Stimulated activated CD8-positive, alpha-beta memory T cell treated with anti-CD3 and anti-CD28 coated beads, Interleukin-4, amount 100 ng/mL, for 24 hours (primary cell): ENCODE measurements at regions not wholly inside any gene's neighbourhood (a gene's known extent, or its start where the extent isn't known, plus 50 kb on each side); places are given as distances from the start of the nearest gene placed in this dataset.

ENCODE experiments used
- DNase-seq: peaks from one replicate; pipeline ENCODE4 v3.0.0-alpha.2; 2020; ENCODE audit warnings: low read depth

DNA sequence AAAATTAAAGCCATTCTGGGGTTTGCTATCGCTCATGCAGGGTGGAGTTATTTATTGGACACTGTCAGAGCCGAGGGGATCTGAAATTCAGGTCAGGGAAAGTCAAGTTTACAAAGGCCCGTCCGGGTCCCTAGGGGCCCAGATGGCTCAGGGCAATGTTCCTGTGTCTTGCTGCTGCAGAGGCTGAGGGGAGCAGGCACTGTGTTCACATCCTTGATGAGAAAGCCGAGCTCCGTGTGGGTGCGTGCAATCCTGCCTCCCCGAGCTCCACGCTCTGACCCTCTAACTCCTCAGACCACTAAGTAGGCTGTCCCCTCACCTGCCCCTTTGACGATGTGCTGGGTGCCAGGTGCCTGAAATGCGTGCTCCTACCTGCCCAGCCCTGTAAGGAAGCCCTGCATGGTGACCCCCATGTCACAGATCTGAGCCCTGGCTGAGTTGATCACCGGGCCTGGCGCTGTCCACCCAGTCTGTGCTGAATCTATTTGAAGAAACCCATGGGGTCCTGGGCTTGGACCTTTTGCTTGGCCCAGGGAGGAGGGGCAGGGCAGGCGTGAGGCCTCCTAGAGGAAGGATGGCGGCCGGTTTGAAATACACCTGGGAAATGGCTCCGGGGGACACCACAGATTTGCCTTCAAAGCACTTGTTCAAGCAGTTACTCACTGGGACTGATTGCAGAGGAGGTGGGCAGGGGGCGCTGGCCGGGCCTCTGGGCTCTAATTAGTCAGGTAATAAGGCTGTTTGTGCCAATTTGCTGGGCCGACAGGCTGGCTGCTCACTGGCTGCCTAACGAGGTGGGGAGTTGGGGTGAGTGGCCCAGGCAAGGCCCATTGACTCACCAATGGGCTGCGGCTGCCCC is 204.3 kb downstream of the KIF26A start:
- no peak for DNase-seq

DNA sequence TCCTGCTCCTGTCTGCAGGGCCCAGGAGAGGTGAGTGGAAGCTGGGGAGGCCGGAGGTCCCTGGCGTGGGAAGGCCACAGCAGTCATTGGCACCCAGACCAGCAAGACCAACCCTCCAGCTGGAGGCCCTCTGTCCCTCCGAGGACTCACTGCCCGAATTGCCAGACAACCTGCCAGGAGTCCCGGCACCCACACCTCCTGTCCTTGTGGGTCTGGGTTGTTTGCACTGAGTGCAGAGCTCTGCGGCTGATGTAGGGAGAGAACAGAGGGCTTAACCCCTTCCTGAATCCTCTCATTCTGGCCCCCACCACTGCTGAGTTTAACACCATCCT is 204.9 kb downstream of the KIF26A start:
- DNase-seq, result no peak

DNA sequence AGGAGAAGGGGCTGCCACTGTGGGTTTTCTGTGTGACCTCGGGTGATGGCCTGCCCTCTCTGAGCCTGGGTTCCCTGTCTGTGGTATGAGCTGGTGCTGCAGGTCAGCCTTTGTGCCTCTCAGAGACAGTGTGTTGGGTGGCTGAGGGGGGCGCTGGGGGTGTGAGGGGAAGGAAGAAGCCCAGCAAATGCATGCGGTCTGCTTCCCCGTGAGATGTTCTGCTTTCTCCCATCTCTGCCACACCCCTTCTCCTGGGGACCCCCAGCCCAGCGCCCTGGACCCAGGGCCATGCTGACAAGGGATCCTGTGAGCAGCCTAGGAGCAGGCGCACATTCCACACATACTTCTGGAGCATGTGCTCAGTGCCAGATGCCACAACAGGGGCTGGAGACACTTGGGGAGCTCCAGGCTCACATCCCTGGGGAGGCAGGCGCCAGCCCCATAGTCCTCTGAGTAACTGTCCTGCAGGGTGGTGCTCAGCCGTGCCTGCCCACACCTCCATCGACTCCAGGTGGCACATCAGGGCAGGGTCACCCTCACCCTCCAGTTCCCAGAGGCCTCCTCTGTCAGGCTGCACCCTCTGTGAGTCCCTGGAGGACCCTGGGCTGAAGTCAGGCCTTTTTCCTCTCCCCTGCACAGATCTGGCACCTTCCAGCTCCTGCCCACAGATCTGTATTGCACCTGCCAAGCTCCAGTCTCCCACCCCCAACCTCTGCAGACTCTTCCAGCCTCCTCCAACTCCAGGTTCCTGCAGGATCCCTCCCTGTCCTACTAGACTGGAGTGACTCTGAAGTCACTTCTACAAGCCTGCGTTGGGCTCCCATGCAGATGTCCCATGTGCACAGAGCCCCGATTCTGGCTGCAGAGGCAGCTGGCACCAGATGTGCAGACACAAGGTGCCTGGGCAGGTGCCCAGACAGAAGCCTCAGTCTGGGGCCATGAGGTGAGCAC is 205.6 kb downstream of the KIF26A start:
- DNase-seq, result no peak

GRCh38 chr14:104344818-104345620 is 206.6 kb downstream of the KIF26A start:
- DNase-seq, result no peak

DNA sequence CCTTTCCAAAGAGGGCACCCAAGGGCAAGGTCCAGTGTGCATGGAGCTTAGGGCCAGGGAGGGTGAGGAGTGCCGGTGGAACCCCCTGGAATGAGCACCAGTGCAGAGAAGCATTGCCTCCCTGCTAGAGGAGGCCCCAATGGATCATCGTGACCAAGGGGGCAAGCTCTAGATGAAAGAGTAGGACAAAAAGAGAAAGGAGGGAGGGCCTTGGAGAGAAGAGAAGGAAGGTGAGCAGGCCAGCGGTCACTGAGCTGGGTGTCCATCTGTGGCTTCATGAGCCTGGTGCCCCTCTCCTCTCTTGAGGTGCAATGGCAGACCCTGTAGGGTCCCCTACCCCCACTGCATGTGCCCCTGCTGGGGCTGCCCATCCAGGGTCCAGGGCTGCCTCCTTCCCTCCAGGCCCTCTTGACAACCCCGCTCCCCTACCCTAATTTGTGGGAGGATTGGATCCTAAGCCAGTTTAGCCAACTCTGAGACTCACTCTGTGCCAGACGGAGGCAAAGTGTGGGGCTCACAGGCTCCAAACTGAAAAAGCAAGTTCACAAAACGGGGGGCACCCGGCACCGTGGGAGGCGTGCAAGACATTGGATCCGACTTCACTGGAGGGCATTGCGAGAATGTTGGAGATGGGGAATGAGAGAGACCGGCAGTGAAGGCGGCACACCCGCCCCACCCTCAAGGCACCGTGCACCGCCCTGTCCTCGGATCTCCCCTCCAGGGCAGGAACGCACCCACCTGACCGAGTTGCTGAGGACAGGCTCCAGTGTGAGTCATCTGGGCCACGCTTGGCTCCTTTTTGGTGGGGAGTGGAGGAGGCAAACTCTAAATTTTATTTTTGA is 207.5 kb downstream of the KIF26A start:
- DNase-seq, result no peak

GRCh38 chr14:104346608-104347007 is 208.2 kb downstream of the KIF26A start:
- DNase-seq, result no peak

DNA sequence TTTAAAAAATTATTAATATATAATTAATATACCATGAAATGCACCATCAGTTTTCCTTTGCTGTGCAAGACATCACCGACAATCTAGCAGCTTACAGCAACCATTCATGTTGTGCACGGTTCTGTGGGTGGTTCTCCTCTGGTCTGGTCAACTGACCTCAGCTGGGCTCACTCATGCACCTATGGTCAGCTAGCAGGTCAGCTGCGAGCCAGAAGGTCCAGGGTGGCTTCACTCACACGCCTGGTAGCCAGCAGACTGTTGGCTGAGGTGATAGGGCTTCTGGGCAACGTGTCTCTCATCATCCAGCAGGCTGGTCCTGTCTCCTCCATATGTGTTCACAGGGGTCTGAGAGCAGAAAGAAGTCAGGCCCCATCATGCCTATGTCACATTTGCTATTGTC is 210.4 kb downstream of the KIF26A start:
- no peak for DNase-seq

GRCh38 chr14:104349950-104350349 is 211.6 kb downstream of the KIF26A start:
- DNase-seq, result no peak

- no peak for DNase-seq
These were observed 212.2 kb downstream of the KIF26A start for GRCh38 chr14:104350463-104351185.

DNA sequence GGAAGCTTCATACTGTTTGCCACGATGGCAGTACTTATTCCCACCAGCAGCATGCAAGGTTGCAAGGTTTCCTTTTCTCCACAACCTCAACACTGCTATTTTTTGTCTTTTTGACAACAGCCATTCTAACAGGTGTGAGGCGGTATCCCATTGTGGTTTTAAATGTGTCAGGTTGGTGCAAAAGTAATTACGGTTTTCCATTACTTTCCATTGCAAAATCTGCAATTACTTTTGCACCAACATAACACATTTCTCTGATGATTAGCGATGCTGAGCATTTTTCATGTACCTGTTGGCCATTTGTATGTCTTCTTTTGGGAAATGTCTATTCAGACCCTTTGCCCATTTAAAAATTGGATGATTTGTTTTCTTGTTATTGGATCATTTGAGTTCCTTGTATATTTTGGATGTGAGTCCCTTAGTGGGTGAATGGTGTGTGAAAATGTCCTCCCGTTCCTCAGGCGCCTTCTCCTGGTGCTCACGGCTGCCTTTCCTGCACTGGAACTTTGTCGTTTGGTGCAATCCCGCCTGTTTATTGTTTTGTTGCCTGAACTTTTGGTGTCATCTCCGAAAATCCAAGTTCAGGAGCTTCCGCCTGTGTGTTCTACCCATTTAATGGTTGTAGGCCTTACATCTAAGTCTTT is 213.6 kb downstream of the KIF26A start:
- DNase-seq, result no peak

GRCh38 chr14:104352493-104353220 is 214.3 kb downstream of the KIF26A start:
- DNase-seq, result no peak

- DNase-seq, result no peak
These were observed 215.0 kb downstream of the KIF26A start for GRCh38 chr14:104353221-104353920.

GRCh38 chr14:104353921-104354701 is 215.7 kb downstream of the KIF26A start:
- no peak for DNase-seq

DNA sequence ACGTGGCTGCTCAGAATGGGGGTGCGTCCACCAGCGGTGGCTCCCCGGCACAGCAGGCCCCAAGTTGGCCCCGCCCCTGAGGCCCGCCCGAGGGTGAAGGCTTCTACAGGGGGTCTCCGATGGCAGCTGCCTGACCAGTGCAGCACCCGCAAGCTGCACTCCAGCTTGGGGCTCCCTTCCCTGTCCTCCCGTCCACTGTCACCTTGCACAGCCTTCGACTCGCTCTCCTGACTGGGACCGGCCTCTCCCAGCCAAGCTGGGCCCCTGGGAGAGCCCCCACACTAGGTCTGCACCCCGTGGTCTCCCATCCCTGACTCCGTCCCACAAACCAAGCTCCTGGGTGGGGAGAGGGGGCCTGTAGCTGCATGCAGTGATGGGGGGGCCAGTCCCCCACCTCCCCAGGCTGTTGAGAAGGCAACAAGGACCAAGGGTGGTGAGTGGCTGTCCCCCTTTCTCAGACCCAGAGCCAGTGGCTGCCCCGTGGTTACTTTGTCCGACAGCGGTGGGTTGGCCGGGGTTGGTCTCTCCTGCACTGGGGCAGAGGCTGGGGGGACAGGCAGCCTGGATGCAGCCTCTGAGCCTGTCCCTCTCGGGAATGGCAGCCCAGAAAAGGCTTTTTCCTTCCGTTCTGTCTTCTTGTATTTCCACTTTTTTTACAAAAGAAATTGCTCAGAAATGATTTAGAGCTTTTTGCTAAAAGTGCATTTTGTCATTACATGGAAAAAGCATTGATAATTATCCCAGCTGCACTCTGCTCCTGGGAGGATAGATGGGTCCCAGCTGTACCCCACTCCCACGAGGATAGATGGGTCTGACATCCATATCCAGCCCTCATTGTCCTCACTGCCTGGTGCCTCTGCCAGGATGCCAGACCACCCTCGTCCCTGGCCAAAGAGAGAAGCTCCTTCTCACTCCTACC is 217.0 kb downstream of the KIF26A start:
- DNase-seq, result no peak

GRCh38 chr14:104356020-104356737 is 217.8 kb downstream of the KIF26A start:
- DNase-seq, result no peak
